ENCODE measurements at regions not wholly inside any gene's neighbourhood (a gene's known extent, or its start where the extent isn't known, plus 50 kb on each side); places are given as distances from the start of the nearest gene placed in this dataset.

DNA sequence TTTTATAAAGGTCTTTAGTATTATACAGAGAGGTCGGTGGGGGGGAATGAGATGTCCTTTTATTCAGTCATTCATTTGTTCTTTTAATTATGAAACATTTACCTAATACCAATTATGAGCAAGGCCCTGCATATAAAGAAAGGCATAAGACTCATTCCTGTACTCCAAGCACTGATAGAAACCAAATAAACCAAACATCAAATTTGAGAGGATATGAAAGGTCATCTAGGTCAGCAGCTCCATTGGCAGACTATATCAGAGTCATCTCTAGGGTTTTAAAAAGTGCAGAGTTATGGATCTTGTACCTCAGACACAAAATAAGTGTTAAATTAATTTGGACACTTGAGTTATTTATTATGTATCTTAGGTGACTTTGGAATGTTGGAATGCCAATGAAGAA is 71.5 kb downstream of the CASP12 start:
- intact Hi-C loops (cut with micrococcal nuclease), result no loop called here
- TF ChIP-seq, protein P1, sequence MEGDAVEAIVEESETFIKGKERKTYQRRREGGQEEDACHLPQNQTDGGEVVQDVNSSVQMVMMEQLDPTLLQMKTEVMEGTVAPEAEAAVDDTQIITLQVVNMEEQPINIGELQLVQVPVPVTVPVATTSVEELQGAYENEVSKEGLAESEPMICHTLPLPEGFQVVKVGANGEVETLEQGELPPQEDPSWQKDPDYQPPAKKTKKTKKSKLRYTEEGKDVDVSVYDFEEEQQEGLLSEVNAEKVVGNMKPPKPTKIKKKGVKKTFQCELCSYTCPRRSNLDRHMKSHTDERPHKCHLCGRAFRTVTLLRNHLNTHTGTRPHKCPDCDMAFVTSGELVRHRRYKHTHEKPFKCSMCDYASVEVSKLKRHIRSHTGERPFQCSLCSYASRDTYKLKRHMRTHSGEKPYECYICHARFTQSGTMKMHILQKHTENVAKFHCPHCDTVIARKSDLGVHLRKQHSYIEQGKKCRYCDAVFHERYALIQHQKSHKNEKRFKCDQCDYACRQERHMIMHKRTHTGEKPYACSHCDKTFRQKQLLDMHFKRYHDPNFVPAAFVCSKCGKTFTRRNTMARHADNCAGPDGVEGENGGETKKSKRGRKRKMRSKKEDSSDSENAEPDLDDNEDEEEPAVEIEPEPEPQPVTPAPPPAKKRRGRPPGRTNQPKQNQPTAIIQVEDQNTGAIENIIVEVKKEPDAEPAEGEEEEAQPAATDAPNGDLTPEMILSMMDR (IDR thresholded peaks at IDR 0.05), result no peak
- H3K79me2 ChIP-seq (ENCODE audit: insufficient read depth, low read length), result no peaks in the 10 kb centered on the region
- H4K20me1 ChIP-seq (ENCODE audit: insufficient read depth, low read length), result no peaks in the 10 kb centered on the region
- H2AFZ ChIP-seq (ENCODE audit: insufficient read depth, low read depth, low read length, poor library complexity, severe bottlenecking), result no peak overlapping the region
- H3K36me3 ChIP-seq (replicated peaks in 1 of 2; ENCODE audit: control insufficient read depth in 1 of 2, insufficient read depth in 2 of 2, low read length in 2 of 2), result no peaks in the 10 kb centered on the region
- peaks cover 0 to 5% (median 1%) of the 10 kb centered on the region in 7 donors for H3K9me3 Mint-ChIP-seq
- no peaks in the 10 kb centered on the region for H3K4me1 ChIP-seq (ENCODE audit: control insufficient read depth in 1 of 2, insufficient read depth in 2 of 2, low read length in 2 of 2)
- H3K27me3 ChIP-seq (ENCODE audit: control insufficient read depth in 2 of 2, insufficient read depth in 2 of 2, low read length in 2 of 2), result no peaks in the 10 kb centered on the region
- no peak overlapping the region for H3K27ac ChIP-seq (ENCODE audit: low read depth in 1 of 2, low read length in 2 of 2)
- no CpG with 5 or more reads among the region's 1 CpG for WGBS (ENCODE audit: insufficient coverage)
- H3K4me1 Mint-ChIP-seq, result no peaks in the 10 kb centered on the region
- H3K4me2 ChIP-seq (replicated peaks; ENCODE audit: extremely low read depth, low read length, poor library complexity, severe bottlenecking), result no peak overlapping the region
- H3K4me3 ChIP-seq (replicated peaks in 1 of 3; ENCODE audit: low read depth in 2 of 3, low read length in 3 of 3), result no peak overlapping the region
- H3K27ac Mint-ChIP-seq, result no peak overlapping the region
- peaks cover 0 to 4% (median 0%) of the 10 kb centered on the region in 3 donors for H3K27me3 Mint-ChIP-seq (ENCODE audit: low read depth in 3 of 3)
- H3K9ac ChIP-seq (ENCODE audit: insufficient read depth, low read length, poor library complexity, severe bottlenecking), result no peak overlapping the region
- no peaks in the 10 kb centered on the region for H3K9me3 ChIP-seq (replicated peaks in 1 of 2; ENCODE audit: control insufficient read depth in 1 of 2, insufficient read depth in 1 of 2, low read length in 2 of 2)
- H3K4me3 Mint-ChIP-seq, result no peak overlapping the region
- no peak for DNase-seq
- H3K36me3 Mint-ChIP-seq, result no peaks in the 10 kb centered on the region

DNA sequence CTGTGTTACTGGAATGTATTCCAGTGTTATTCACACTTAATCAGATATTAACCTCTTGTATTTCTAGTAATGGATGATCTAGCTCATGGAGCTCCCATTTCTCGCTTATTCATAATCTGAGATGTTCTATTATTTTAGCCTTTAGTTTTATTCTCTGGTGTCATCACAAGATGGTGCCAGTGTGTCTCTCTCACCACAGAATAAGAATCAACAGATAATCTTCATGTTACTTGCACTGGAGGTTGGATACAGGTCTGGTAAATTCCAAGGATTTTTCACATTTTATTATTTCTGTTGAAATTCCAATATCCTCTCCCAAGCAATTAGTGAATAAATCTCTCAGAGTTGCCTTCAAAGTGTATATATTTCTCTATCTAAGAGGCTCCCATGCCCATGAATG is 74.6 kb downstream of the CASP12 start:
- H3K36me3 ChIP-seq (replicated peaks in 1 of 2; ENCODE audit: control insufficient read depth in 1 of 2, insufficient read depth in 2 of 2, low read length in 2 of 2), result no peaks in the 10 kb centered on the region
- peaks cover 0 to 4% (median 0%) of the 10 kb centered on the region in 3 donors for H3K27me3 Mint-ChIP-seq (ENCODE audit: low read depth in 3 of 3)
- no CpG with 5 or more reads among the region's 1 CpG for WGBS (ENCODE audit: insufficient coverage)
- intact Hi-C loops (cut with micrococcal nuclease), result no loop called here
- no peak overlapping the region for H3K27ac ChIP-seq (ENCODE audit: low read depth in 1 of 2, low read length in 2 of 2)
- no peaks in the 10 kb centered on the region for H3K9me3 ChIP-seq (replicated peaks in 1 of 2; ENCODE audit: control insufficient read depth in 1 of 2, insufficient read depth in 1 of 2, low read length in 2 of 2)
- H3K4me1 ChIP-seq (ENCODE audit: control insufficient read depth in 1 of 2, insufficient read depth in 2 of 2, low read length in 2 of 2), result no peaks in the 10 kb centered on the region
- no peaks in the 10 kb centered on the region for H3K36me3 Mint-ChIP-seq
- H3K27me3 ChIP-seq (ENCODE audit: control insufficient read depth in 2 of 2, insufficient read depth in 2 of 2, low read length in 2 of 2), result no peaks in the 10 kb centered on the region
- no peaks in the 10 kb centered on the region for H3K79me2 ChIP-seq (ENCODE audit: insufficient read depth, low read length)
- no peak overlapping the region for H2AFZ ChIP-seq (ENCODE audit: insufficient read depth, low read depth, low read length, poor library complexity, severe bottlenecking)
- H3K4me3 ChIP-seq (replicated peaks in 1 of 3; ENCODE audit: low read depth in 2 of 3, low read length in 3 of 3), result no peak overlapping the region
- H3K4me3 Mint-ChIP-seq, result no peak overlapping the region
- no peak overlapping the region for H3K4me2 ChIP-seq (replicated peaks; ENCODE audit: extremely low read depth, low read length, poor library complexity, severe bottlenecking)
- no peak overlapping the region for H3K27ac Mint-ChIP-seq
- DNase-seq, result no peak
- no peaks in the 10 kb centered on the region for H3K4me1 Mint-ChIP-seq
- peaks cover 0 to 5% (median 1%) of the 10 kb centered on the region in 7 donors for H3K9me3 Mint-ChIP-seq
- H4K20me1 ChIP-seq (ENCODE audit: insufficient read depth, low read length), result no peaks in the 10 kb centered on the region
- no peak overlapping the region for H3K9ac ChIP-seq (ENCODE audit: insufficient read depth, low read length, poor library complexity, severe bottlenecking)
- TF ChIP-seq, protein P1 (IDR thresholded peaks at IDR 0.05), result no peak

Data from CD14-positive monocyte (primary cell).